GM21423 (cell line): ENCODE measurements at regions not wholly inside any gene's neighbourhood (a gene's known extent, or its start where the extent isn't known, plus 50 kb on each side); places are given as distances from the start of the nearest gene placed in this dataset.

Source experiments
- ATAC-seq: cut with Tn5 transposase; IDR thresholded peaks from one replicate; pipeline ENCODE4 v1.9.1; 2021; ENCODE audit warnings: mild to moderate bottlenecking, moderate library complexity; ENCODE audit not compliant: unreplicated experiment

DNA sequence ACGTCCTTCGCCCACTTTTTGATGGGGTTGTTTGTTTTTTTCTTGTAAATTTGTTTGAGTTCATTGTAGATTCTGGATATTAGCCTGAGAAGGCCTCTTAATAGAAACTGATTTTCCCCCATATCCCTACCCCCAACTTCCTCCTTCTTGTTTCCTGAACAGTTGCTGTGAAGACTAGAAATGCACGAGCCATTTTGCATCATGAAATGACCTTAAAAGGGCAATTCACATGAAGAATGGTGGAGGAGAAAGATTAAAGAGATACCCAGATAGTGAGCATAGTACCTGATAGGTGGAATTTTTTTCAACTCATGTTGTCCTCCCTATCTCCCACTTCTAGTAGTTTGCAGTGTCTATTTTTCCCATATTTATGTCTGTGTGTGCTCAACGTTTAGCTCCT, 55.2 kb upstream of the KCNH8 start:
- ATAC-seq = no peak

DNA sequence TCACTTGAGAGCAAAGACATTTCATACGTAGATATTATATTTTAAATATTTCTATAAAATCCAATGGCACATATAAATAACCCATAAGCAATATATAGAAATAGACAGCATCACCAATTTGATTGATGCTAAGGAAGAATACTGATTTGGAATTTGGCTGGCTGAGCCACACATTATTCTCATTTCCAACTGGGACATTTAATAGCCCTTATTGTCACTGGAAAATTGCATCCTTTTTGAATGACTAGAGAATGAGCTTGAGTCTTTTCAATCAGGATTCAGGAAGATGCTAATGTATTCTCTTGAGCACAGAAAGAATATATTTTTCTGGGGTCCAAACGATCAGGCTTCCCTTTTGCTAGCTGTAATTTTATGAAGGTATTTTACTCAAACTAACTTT, 70.9 kb upstream of the KCNH8 start:
- no peak for ATAC-seq

DNA sequence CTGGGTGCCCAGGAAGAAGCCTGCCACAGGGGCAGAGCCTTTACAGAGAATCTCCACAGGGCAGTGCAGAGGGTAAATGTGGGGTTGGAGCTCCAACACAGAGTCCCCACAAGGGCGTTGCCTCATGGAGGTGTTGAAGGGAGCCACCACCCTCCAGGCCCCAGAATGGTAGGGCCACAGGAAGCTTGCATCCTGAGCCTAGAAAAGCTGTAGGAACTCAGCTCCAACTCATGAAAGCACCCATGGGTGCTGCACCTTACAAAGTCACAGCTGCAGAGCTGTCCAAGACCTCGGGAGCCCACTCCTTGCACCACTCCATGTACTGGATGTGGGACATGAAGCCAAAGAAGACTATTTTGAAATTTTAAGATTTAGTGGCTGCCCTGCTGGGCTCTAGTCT, 73.3 kb upstream of the KCNH8 start:
- no peak for ATAC-seq

DNA sequence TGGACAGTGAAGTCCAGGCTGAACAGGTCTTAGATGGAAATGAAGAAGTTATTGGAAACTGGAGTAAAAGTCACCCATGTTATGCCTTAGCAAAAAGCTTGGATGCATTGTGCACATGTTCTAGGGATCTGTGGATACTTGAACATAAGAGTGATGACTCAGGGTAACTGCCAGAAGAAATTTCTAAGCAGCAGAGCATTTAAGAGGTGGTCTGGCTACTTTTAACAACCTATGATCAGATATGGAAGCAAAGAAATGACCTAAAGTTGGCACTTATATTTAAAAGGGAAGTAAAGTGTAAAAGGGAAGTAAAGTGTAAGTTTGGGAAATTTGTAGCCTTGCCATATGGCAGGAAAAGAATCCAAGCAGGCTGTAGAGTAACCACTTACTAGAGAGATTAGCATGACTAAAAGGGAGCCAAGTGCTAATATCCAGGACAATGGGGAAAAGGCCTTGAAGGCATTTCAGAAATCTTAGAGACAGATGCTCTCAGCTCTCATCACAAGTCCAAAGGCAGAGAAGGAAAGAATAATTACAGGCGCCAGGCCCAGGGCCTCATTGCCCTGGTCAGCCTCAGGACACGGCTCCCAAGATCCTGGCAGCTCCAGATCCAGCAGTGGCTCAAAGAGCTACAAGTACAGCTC, 73.9 kb upstream of the KCNH8 start:
- no peak for ATAC-seq

DNA sequence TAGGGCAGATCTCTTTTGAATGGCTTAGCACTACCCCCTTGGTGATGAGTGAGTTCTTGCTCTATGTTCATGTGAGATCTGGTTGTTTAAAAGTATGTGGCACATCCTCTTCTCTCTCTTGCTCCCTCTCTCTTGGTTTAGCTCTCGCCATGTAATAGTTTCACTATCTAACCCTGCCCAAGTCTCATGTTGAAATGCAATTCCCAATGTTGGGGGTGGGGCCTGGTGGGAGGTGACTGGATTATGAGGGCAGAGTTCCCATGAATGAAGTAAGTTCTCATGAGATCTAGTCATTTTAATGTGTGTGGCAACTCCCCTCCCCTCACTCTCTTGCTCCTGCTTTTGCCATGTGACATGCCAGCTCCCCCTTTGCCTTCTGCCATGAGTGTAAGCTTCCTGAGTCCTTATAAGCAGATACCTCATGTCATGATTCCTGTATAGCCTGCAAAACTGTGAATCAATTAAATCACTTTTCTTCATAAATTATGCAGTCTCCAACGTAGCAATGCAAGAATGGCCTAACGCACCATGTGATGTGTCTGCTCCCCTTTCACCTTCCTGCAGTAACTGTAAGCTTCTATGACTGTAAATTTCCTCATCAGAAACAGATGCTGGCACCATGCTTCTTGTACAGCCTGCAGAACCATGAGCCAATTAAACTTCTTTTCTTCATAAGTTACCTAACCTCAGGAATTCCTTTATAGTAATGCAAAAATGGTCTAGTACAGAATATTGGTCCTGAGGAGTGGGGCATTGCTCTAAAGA, 74.8 kb upstream of the KCNH8 start:
- no peak for ATAC-seq

GRCh38 chr3:19070325-19070724, 78.0 kb upstream of the KCNH8 start:
- ATAC-seq = no peak

- no peak for ATAC-seq
These were observed 83.3 kb upstream of the KCNH8 start for GRCh38 chr3:19065027-19065426.

GRCh38 chr3:19063936-19064335, 84.4 kb upstream of the KCNH8 start:
- no peak for ATAC-seq

GRCh38 chr3:19060404-19060803, 87.9 kb upstream of the KCNH8 start:
- no peak for ATAC-seq

DNA sequence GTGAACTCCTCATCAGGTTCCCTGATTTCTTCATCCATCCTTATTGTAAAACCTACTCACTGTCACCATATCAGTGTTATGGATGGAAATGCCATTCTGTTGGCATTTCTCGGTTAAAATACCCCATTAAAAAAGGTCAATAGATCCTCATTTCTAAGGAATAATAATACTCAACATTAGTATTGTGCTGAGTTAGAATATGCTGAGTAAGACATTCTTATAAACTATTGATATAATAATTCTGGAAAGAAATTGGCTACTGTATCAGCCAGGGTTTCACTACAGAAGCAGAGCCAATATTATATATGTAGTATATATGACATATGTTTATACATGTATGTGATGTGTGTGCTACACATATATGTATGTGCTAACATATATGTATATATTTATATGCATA, 95.4 kb upstream of the KCNH8 start:
- ATAC-seq = no peak

DNA sequence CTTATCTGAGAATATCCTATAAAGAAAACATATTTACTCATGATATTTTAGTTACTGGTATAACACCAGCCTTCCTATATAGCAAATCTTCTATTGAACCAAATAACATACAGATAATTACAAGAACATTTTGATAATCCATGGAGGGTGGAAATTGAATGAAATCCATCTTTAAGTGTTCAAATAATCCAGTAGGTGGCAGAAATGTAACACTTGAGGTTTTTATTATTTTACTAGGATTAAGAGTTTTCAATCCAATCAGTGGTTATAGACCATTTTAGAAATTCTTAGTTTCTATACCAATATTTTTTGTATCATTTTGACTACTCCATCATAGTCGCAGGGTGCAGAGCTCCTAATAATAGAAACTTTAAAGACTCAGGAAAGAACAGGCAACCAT, 101.9 kb upstream of the KCNH8 start:
- ATAC-seq = no peak

DNA sequence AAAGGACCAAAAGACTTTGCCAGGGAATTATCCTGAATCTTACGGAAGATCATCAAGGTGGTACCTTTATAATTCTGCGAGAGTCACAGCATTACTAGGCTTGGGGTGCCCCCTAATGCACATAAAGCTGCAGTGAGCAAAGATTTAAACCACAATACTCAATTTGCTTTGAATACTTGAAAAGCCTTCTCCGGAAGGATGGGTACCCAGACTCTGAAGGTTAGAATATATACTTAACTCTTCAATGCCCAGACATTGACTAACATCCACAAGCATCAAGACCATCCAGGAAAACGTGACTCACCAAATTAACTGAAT, 117.8 kb upstream of the KCNH8 start:
- no peak for ATAC-seq

GRCh38 chr3:19029837-19030521, 118.3 kb upstream of the KCNH8 start:
- ATAC-seq = no peak

- ATAC-seq = no peak
These were observed 122.9 kb upstream of the KCNH8 start for GRCh38 chr3:19025441-19025840.

- ATAC-seq = no peak
These were observed 125.8 kb upstream of the KCNH8 start for GRCh38 chr3:19022546-19022945.

GRCh38 chr3:19016851-19017250, 131.5 kb upstream of the KCNH8 start:
- ATAC-seq = no peak

- ATAC-seq = no peak
These were observed 134.4 kb upstream of the KCNH8 start for GRCh38 chr3:19013879-19014278.

DNA sequence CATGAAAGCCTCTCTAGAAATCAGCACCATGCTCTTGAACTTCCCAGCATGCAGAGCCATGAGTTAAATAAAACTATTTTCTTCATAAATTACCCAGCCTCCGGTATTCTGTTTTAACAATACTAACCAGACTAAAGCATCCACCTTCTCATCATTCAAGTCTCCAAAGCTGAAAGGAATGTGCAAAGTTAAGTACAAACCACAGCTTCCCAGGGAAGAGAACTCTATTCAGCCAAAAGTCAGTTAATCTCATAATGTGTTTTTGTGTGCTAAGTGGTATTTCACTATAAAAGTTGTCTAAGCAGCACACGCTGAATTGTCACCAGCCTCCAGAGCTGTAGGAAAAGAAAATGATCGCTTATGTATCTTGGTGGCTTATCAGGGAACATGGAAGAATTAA, 135.5 kb upstream of the KCNH8 start:
- ATAC-seq = no peak

DNA sequence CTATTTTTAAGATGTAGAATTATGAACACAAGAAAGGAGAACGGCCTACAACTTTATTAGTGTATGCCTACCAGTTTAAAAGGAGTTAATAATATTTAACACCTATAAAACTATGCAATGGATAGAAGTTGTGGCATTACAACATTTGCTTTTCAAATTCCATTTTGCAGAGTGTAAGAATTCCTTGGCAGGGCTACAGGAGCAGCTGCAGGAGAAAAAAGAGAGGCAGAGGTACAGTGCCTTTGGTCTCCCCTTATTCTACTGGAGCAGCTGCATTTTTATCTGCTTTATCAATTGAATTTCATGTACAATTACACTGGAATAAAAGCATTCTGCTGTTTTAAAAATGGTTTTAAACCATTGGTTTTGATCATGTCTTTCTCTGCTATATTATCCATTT, 145.7 kb upstream of the KCNH8 start:
- no peak for ATAC-seq

- ATAC-seq = no peak
These were observed 150.2 kb upstream of the KCNH8 start for GRCh38 chr3:18998069-18998468.

GRCh38 chr3:18992709-18993108, 155.6 kb upstream of the KCNH8 start:
- ATAC-seq = no peak

- ATAC-seq = no peak
These were observed 159.0 kb upstream of the KCNH8 start for GRCh38 chr3:18989237-18989795.
